ENCODE measurements at regions not wholly inside any gene's neighbourhood (a gene's known extent, or its start where the extent isn't known, plus 50 kb on each side); places are given as distances from the start of the nearest gene placed in this dataset.

GRCh38 chr1:219050822-219051125 is 122.9 kb upstream of the LYPLAL1 start:
- Histone ChIP-seq H3K79me2 (ENCODE audit: control insufficient read depth, insufficient read depth, low read length) (no peaks in the 10 kb centered on the region), H3K27me3 (ENCODE audit: control insufficient read depth, insufficient read depth, low read length) (no peaks in the 10 kb centered on the region), H3K9ac (ENCODE audit: insufficient read depth, low read length) (no peak overlapping the region), H3K36me3 (ENCODE audit: control insufficient read depth, insufficient read depth, low read length) (no peaks in the 10 kb centered on the region), H3K9me3 (ENCODE audit: control insufficient read depth, insufficient read depth, low read depth, low read length) (no peaks in the 10 kb centered on the region), H3K4me1 (ENCODE audit: control insufficient read depth, extremely low read depth, insufficient read depth, low read length) (peaks cover 2% of the 10 kb centered on the region), H3K4me2 (ENCODE audit: extremely low read depth, insufficient read depth, low read length) (no peak overlapping the region), H4K20me1 (ENCODE audit: control insufficient read depth, extremely low read depth, insufficient read depth, low read length) (no peaks in the 10 kb centered on the region), H3K4me3 (replicated peaks in 1 of 4; ENCODE audit: control extremely low read depth in 1 of 4, insufficient read depth in 1 of 4, low read depth in 3 of 4, low read length in 4 of 4) (no peak overlapping the region), H2AFZ (ENCODE audit: low read length) (no peak overlapping the region), H3K27ac (ENCODE audit: insufficient read depth, low read length) (no peak overlapping the region)
- TF ChIP-seq EZH2 (IDR thresholded peaks at IDR 0.05; ENCODE audit: low read length, missing control alignments) (no peak), CTCF (conservative IDR thresholded peaks at IDR 0.05 in 1 of 2, IDR thresholded peaks at IDR 0.05 in 1 of 2; ENCODE audit: low read depth in 1 of 2, low read length in 2 of 2) (no peak)
- no peak for DNase-seq (ENCODE audit: low read depth in 2 of 2)

GRCh38 chr1:219051547-219051946 is 122.1 kb upstream of the LYPLAL1 start:
- no peak for TF ChIP-seq EZH2 (IDR thresholded peaks at IDR 0.05; ENCODE audit: low read length, missing control alignments)
- no peak for TF ChIP-seq CTCF (conservative IDR thresholded peaks at IDR 0.05 in 1 of 2, IDR thresholded peaks at IDR 0.05 in 1 of 2; ENCODE audit: low read depth in 1 of 2, low read length in 2 of 2)
- H3K36me3 ChIP-seq (ENCODE audit: control insufficient read depth, insufficient read depth, low read length): no peaks in the 10 kb centered on the region
- no peaks in the 10 kb centered on the region for H4K20me1 ChIP-seq (ENCODE audit: control insufficient read depth, extremely low read depth, insufficient read depth, low read length)
- no peak overlapping the region for H3K4me2 ChIP-seq (ENCODE audit: extremely low read depth, insufficient read depth, low read length)
- no peaks in the 10 kb centered on the region for H3K79me2 ChIP-seq (ENCODE audit: control insufficient read depth, insufficient read depth, low read length)
- H3K4me3 ChIP-seq (replicated peaks in 1 of 4; ENCODE audit: control extremely low read depth in 1 of 4, insufficient read depth in 1 of 4, low read depth in 3 of 4, low read length in 4 of 4): no peak overlapping the region
- no peak for DNase-seq (ENCODE audit: low read depth in 2 of 2)
- H2AFZ ChIP-seq (ENCODE audit: low read length): no peak overlapping the region
- H3K9ac ChIP-seq (ENCODE audit: insufficient read depth, low read length): no peak overlapping the region
- H3K9me3 ChIP-seq (ENCODE audit: control insufficient read depth, insufficient read depth, low read depth, low read length): no peaks in the 10 kb centered on the region
- H3K27ac ChIP-seq (ENCODE audit: insufficient read depth, low read length): no peak overlapping the region
- H3K27me3 ChIP-seq (ENCODE audit: control insufficient read depth, insufficient read depth, low read length): no peaks in the 10 kb centered on the region
- peaks cover 2% of the 10 kb centered on the region for H3K4me1 ChIP-seq (ENCODE audit: control insufficient read depth, extremely low read depth, insufficient read depth, low read length)

- no peak overlapping the region for H3K9ac ChIP-seq (ENCODE audit: insufficient read depth, low read length)
Measured at GRCh38 chr1:219058891-219059820, 114.5 kb upstream of the LYPLAL1 start.

More at GRCh38 chr1:219058891-219059820, 114.5 kb upstream of the LYPLAL1 start:
- Histone ChIP-seq H3K4me2 (ENCODE audit: extremely low read depth, insufficient read depth, low read length) (no peak overlapping the region), H3K27ac (ENCODE audit: insufficient read depth, low read length) (no peak overlapping the region), H3K79me2 (ENCODE audit: control insufficient read depth, insufficient read depth, low read length) (no peaks in the 10 kb centered on the region), H4K20me1 (ENCODE audit: control insufficient read depth, extremely low read depth, insufficient read depth, low read length) (no peaks in the 10 kb centered on the region), H3K4me3 (replicated peaks in 1 of 4; ENCODE audit: control extremely low read depth in 1 of 4, insufficient read depth in 1 of 4, low read depth in 3 of 4, low read length in 4 of 4) (no peak overlapping the region), H2AFZ (ENCODE audit: low read length) (no peak overlapping the region), H3K36me3 (ENCODE audit: control insufficient read depth, insufficient read depth, low read length) (no peaks in the 10 kb centered on the region), H3K9me3 (ENCODE audit: control insufficient read depth, insufficient read depth, low read depth, low read length) (no peaks in the 10 kb centered on the region), H3K4me1 (ENCODE audit: control insufficient read depth, extremely low read depth, insufficient read depth, low read length) (no peaks in the 10 kb centered on the region), H3K27me3 (ENCODE audit: control insufficient read depth, insufficient read depth, low read length) (no peaks in the 10 kb centered on the region)
- DNase-seq (ENCODE audit: low read depth in 2 of 2): peak in 1 of 2 donors; percentile 13
- no peak for TF ChIP-seq EZH2 (IDR thresholded peaks at IDR 0.05; ENCODE audit: low read length, missing control alignments)
- TF ChIP-seq CTCF (conservative IDR thresholded peaks at IDR 0.05 in 1 of 2, IDR thresholded peaks at IDR 0.05 in 1 of 2; ENCODE audit: low read depth in 1 of 2, low read length in 2 of 2): no peak
